ENCODE measurements at regions not wholly inside any gene's neighbourhood (a gene's known extent, or its start where the extent isn't known, plus 50 kb on each side); places are given as distances from the start of the nearest gene placed in this dataset.

GRCh38 chr1:98367426-98367825 is 294.1 kb upstream of the SNX7 start:
- no peaks in the 10 kb centered on the region for H3K79me2 ChIP-seq (ENCODE audit: control insufficient read depth, insufficient read depth, low read length, unreplicated experiment)
- H3K27ac ChIP-seq (ENCODE audit: low read depth, low read length) = no peak overlapping the region
- no peak overlapping the region for H2AFZ ChIP-seq (ENCODE audit: low read length, unreplicated experiment)
- H3K4me3 ChIP-seq (ENCODE audit: low read depth, low read length) = no peak overlapping the region
- H3K36me3 ChIP-seq (ENCODE audit: insufficient read depth, low read length) = no peaks in the 10 kb centered on the region
- no peaks in the 10 kb centered on the region for H3K27me3 ChIP-seq (ENCODE audit: insufficient read depth, low read length)
- peaks cover 5% of the 10 kb centered on the region for H3K4me1 ChIP-seq (ENCODE audit: control insufficient read depth, insufficient read depth, low read length, unreplicated experiment)

- Histone ChIP-seq H3K36me3 (ENCODE audit: insufficient read depth, low read length) (no peaks in the 10 kb centered on the region), H3K4me3 (ENCODE audit: low read depth, low read length) (no peak overlapping the region), H3K4me1 (ENCODE audit: control insufficient read depth, insufficient read depth, low read length, unreplicated experiment) (peaks cover 5% of the 10 kb centered on the region), H3K27ac (ENCODE audit: low read depth, low read length) (no peak overlapping the region), H3K27me3 (ENCODE audit: insufficient read depth, low read length) (no peaks in the 10 kb centered on the region), H2AFZ (ENCODE audit: low read length, unreplicated experiment) (no peak overlapping the region), H3K79me2 (ENCODE audit: control insufficient read depth, insufficient read depth, low read length, unreplicated experiment) (no peaks in the 10 kb centered on the region)
Observed at GRCh38 chr1:98366343-98366742, 295.2 kb upstream of the SNX7 start.

DNA sequence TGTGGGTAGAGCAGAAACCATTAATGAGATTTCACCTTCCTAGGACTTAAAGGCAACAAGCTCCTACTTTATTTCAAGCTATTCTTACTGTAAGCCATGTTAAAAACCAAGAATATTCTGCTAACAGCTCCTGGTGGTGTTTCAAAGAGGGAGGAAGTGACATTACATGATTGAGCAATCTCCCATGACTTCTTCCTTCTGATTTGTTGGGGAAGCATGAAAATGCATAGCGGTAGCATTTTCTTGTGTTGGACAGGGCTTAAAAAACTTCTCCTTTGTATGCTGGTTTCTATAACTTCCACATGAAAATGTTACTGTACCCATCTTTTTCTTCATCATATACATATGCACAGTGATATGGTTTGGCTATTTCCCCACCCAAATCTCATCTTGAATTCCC is 297.0 kb upstream of the SNX7 start:
- Histone ChIP-seq H3K36me3 (ENCODE audit: insufficient read depth, low read length) (no peaks in the 10 kb centered on the region), H3K4me3 (ENCODE audit: low read depth, low read length) (no peak overlapping the region), H2AFZ (ENCODE audit: low read length, unreplicated experiment) (no peak overlapping the region), H3K27ac (ENCODE audit: low read depth, low read length) (no peak overlapping the region), H3K27me3 (ENCODE audit: insufficient read depth, low read length) (no peaks in the 10 kb centered on the region), H3K79me2 (ENCODE audit: control insufficient read depth, insufficient read depth, low read length, unreplicated experiment) (no peaks in the 10 kb centered on the region), H3K4me1 (ENCODE audit: control insufficient read depth, insufficient read depth, low read length, unreplicated experiment) (peaks cover 3% of the 10 kb centered on the region)

DNA sequence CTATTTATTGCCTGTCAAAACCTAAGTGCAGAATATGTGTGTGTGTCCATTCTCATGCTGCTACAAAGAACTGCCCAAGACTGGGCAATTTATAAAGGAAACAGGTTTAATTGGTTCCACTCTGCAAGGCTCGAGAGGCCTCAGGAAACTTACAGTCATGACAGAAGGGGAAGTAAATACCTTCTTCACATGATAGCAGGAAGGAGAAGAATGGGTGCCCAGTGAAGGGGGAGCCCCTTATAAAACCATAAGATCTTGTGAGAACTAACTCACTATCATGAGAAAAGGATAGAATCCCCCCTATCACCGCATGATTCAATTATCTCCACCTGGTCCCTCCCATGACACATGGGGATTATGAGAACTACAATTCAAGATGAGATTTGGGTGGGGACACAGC is 300.7 kb upstream of the SNX7 start:
- H3K79me2 ChIP-seq (ENCODE audit: control insufficient read depth, insufficient read depth, low read length, unreplicated experiment) = no peaks in the 10 kb centered on the region
- no peaks in the 10 kb centered on the region for H3K27me3 ChIP-seq (ENCODE audit: insufficient read depth, low read length)
- H3K27ac ChIP-seq (ENCODE audit: low read depth, low read length) = no peak overlapping the region
- H3K4me1 ChIP-seq (ENCODE audit: control insufficient read depth, insufficient read depth, low read length, unreplicated experiment) = no peaks in the 10 kb centered on the region
- H3K4me3 ChIP-seq (ENCODE audit: low read depth, low read length) = no peak overlapping the region
- no peaks in the 10 kb centered on the region for H3K36me3 ChIP-seq (ENCODE audit: insufficient read depth, low read length)
- H2AFZ ChIP-seq (ENCODE audit: low read length, unreplicated experiment) = no peak overlapping the region

DNA sequence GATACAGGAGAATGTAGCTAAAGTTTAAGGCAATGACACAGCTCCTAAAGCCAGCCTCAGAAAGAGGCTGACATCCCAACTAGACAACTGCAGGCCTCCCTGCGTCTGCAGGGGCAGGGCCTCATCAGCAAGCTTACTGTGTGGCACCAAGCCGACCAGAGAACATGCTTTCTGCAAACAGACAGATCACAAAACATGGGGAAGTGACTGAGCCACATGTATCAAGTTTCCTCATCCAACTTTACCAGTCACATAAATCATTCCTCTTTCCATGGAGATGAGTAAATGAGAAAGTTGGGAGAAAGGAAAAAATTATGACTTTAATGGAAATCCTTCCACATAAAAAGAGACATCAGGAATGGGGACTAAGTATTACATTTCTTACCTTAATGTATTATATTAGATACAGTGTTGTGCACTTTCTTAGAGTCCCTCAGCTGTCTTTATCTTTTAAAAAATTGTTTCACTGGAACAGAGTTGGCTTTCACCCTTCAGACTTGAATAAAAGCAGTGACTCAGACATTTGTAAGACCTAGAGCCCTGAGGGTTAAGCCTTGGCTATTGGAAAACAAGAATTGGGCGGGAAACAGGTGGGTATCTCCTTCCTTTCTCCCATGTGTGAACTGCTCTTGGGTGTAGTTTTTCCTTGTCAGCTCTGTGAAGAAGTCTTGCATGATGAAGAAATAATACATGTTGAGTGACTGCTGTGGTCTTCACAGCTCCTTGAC is 305.7 kb upstream of the SNX7 start:
- Histone ChIP-seq H3K27me3 (ENCODE audit: insufficient read depth, low read length) (no peaks in the 10 kb centered on the region), H3K4me1 (ENCODE audit: control insufficient read depth, insufficient read depth, low read length, unreplicated experiment) (no peaks in the 10 kb centered on the region), H3K36me3 (ENCODE audit: insufficient read depth, low read length) (no peaks in the 10 kb centered on the region), H3K27ac (ENCODE audit: low read depth, low read length) (no peak overlapping the region), H3K4me3 (ENCODE audit: low read depth, low read length) (no peak overlapping the region), H2AFZ (ENCODE audit: low read length, unreplicated experiment) (no peak overlapping the region), H3K79me2 (ENCODE audit: control insufficient read depth, insufficient read depth, low read length, unreplicated experiment) (no peaks in the 10 kb centered on the region)

GRCh38 chr1:98352378-98352777 is 309.1 kb upstream of the SNX7 start:
- no peaks in the 10 kb centered on the region for H3K79me2 ChIP-seq (ENCODE audit: control insufficient read depth, insufficient read depth, low read length, unreplicated experiment)
- no peak overlapping the region for H2AFZ ChIP-seq (ENCODE audit: low read length, unreplicated experiment)
- H3K27ac ChIP-seq (ENCODE audit: low read depth, low read length) = no peak overlapping the region
- no peak overlapping the region for H3K4me3 ChIP-seq (ENCODE audit: low read depth, low read length)
- no peaks in the 10 kb centered on the region for H3K4me1 ChIP-seq (ENCODE audit: control insufficient read depth, insufficient read depth, low read length, unreplicated experiment)
- H3K27me3 ChIP-seq (ENCODE audit: insufficient read depth, low read length) = no peaks in the 10 kb centered on the region
- H3K36me3 ChIP-seq (ENCODE audit: insufficient read depth, low read length) = no peaks in the 10 kb centered on the region

DNA sequence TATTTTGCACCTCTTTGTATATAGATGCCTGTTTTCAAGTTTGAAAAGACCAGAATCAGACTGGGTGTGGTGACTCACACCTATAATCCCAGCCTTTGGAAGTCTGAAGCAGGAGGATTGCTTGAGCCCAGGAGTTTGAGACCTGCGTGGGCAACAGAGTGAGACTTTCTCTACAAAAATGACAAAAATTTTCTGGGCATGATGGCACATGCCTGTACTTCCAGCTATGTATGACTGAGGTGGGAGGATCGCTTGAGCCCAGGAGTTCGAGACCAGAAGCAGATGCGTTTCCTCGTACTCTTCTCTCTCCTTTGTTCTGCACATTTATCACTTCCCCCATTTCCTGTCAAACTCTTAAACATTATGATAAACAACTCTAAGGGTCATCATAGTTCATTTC is 310.0 kb upstream of the SNX7 start:
- Histone ChIP-seq H3K4me1 (ENCODE audit: control insufficient read depth, insufficient read depth, low read length, unreplicated experiment) (no peaks in the 10 kb centered on the region), H3K36me3 (ENCODE audit: insufficient read depth, low read length) (no peaks in the 10 kb centered on the region), H3K27ac (ENCODE audit: low read depth, low read length) (no peak overlapping the region), H2AFZ (ENCODE audit: low read length, unreplicated experiment) (no peak overlapping the region), H3K4me3 (ENCODE audit: low read depth, low read length) (no peak overlapping the region), H3K27me3 (ENCODE audit: insufficient read depth, low read length) (no peaks in the 10 kb centered on the region), H3K79me2 (ENCODE audit: control insufficient read depth, insufficient read depth, low read length, unreplicated experiment) (no peaks in the 10 kb centered on the region)

DNA sequence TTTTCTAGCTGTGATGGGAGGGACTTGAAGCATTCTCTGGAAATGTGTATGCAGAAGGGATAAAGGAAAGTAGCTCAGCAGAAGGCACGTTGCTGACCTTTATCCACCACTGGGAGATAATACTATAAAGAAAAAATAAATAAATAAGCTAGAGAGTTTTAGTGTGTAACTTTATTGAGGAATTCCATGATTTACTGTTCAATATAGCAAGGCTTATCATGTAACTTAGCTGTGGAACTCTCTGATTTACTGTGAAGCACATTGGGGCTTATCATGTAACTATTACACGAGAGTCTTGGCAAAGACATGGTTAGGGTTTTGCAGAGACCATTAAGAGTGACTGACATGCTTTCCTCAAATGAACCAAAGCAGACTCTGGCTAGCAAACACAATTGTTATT is 316.1 kb upstream of the SNX7 start:
- no peaks in the 10 kb centered on the region for H3K36me3 ChIP-seq (ENCODE audit: insufficient read depth, low read length)
- H3K4me3 ChIP-seq (ENCODE audit: low read depth, low read length) = no peak overlapping the region
- no peaks in the 10 kb centered on the region for H3K79me2 ChIP-seq (ENCODE audit: control insufficient read depth, insufficient read depth, low read length, unreplicated experiment)
- no peak overlapping the region for H2AFZ ChIP-seq (ENCODE audit: low read length, unreplicated experiment)
- no peak overlapping the region for H3K27ac ChIP-seq (ENCODE audit: low read depth, low read length)
- H3K27me3 ChIP-seq (ENCODE audit: insufficient read depth, low read length) = no peaks in the 10 kb centered on the region
- H3K4me1 ChIP-seq (ENCODE audit: control insufficient read depth, insufficient read depth, low read length, unreplicated experiment) = peaks cover 4% of the 10 kb centered on the region

DNA sequence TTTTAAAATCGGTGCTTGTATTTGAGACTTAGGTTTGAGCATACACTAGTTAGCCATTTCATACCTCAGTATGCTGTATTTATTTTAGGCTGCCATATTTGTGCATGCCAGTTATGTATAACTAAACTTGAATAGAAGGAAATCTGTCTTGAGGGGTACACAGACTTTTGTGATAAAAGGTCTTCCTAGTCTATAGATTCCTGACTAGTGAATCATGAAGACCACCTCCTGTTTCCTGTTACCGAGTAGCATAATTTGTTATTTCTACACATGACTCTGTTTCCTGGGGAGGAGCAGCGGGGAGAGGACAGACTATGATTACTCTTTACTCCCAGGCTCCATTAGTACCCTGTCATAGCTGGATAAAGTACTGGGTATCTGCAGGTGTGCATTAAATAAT is 316.8 kb upstream of the SNX7 start:
- H3K4me3 ChIP-seq (ENCODE audit: low read depth, low read length) = no peak overlapping the region
- no peaks in the 10 kb centered on the region for H3K79me2 ChIP-seq (ENCODE audit: control insufficient read depth, insufficient read depth, low read length, unreplicated experiment)
- peaks cover 4% of the 10 kb centered on the region for H3K4me1 ChIP-seq (ENCODE audit: control insufficient read depth, insufficient read depth, low read length, unreplicated experiment)
- no peak overlapping the region for H3K27ac ChIP-seq (ENCODE audit: low read depth, low read length)
- no peak overlapping the region for H2AFZ ChIP-seq (ENCODE audit: low read length, unreplicated experiment)
- H3K36me3 ChIP-seq (ENCODE audit: insufficient read depth, low read length) = no peaks in the 10 kb centered on the region
- no peaks in the 10 kb centered on the region for H3K27me3 ChIP-seq (ENCODE audit: insufficient read depth, low read length)

DNA sequence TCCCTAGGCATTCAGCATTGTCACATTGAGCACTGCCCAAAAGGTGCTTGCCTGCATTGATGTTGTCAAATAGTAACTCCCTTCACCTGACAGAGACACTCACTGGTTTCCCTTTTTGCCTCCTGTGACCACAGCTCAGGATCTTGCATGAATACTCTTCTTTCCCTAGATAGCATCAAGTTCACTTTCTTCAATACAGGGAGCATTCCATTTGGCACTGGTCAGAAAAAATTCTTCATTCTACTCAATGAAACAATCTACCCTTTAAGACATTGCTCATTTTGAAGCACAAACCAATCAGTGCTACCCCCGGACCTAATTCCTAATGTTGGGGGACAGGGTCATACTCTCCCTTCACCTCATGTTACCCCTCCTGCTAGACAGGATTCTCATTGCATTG is 319.0 kb upstream of the SNX7 start:
- no peak overlapping the region for H3K27ac ChIP-seq (ENCODE audit: low read depth, low read length)
- no peak overlapping the region for H3K4me3 ChIP-seq (ENCODE audit: low read depth, low read length)
- no peaks in the 10 kb centered on the region for H3K27me3 ChIP-seq (ENCODE audit: insufficient read depth, low read length)
- peaks cover 4% of the 10 kb centered on the region for H3K4me1 ChIP-seq (ENCODE audit: control insufficient read depth, insufficient read depth, low read length, unreplicated experiment)
- H2AFZ ChIP-seq (ENCODE audit: low read length, unreplicated experiment) = no peak overlapping the region
- H3K79me2 ChIP-seq (ENCODE audit: control insufficient read depth, insufficient read depth, low read length, unreplicated experiment) = no peaks in the 10 kb centered on the region
- no peaks in the 10 kb centered on the region for H3K36me3 ChIP-seq (ENCODE audit: insufficient read depth, low read length)

- no peak overlapping the region for H3K27ac ChIP-seq (ENCODE audit: low read depth, low read length)
Observed at GRCh38 chr1:98340511-98340910, 321.0 kb upstream of the SNX7 start.

More at GRCh38 chr1:98340511-98340910, 321.0 kb upstream of the SNX7 start:
- no peaks in the 10 kb centered on the region for H3K36me3 ChIP-seq (ENCODE audit: insufficient read depth, low read length)
- no peaks in the 10 kb centered on the region for H3K79me2 ChIP-seq (ENCODE audit: control insufficient read depth, insufficient read depth, low read length, unreplicated experiment)
- no peak overlapping the region for H2AFZ ChIP-seq (ENCODE audit: low read length, unreplicated experiment)
- no peak overlapping the region for H3K4me3 ChIP-seq (ENCODE audit: low read depth, low read length)
- peaks cover 4% of the 10 kb centered on the region for H3K4me1 ChIP-seq (ENCODE audit: control insufficient read depth, insufficient read depth, low read length, unreplicated experiment)
- no peaks in the 10 kb centered on the region for H3K27me3 ChIP-seq (ENCODE audit: insufficient read depth, low read length)

All from ACC112 (cell line).